NCI-H1048 (cell line): ENCODE measurements at regions not wholly inside any gene's neighbourhood (a gene's known extent, or its start where the extent isn't known, plus 50 kb on each side); places are given as distances from the start of the nearest gene placed in this dataset.

Experiments
- DNase-seq: peaks from one replicate; lab custom pipeline; 2025; lab: John Stamatoyannopoulos, UW

GRCh38 chr3:40858364-40859115 is 333.8 kb downstream of the ZNF621 start:
- DNase-seq = no peak

DNA sequence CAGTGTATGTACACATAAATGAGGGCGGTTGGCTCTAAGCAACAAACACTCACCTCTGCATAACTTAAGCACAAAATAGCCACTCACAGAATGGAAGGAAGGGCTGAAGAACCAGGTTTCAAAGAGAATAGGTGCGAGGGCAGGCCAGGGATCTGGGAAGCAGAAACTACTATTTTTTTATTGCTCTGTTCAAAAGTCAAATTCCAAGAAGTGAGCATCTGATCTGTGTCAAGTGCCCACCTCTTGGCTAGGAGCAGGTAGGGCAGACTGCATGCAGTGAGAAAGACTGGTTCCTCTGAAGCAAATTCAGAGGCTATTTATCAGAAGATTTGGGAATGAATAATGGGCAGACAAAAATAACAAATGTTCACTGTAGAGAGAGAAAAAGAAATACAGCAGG is 336.4 kb upstream of the CTNNB1 start:
- DNase-seq = no peak

- no peak for DNase-seq
These were observed 335.0 kb upstream of the CTNNB1 start for GRCh38 chr3:40864146-40864782.

DNA sequence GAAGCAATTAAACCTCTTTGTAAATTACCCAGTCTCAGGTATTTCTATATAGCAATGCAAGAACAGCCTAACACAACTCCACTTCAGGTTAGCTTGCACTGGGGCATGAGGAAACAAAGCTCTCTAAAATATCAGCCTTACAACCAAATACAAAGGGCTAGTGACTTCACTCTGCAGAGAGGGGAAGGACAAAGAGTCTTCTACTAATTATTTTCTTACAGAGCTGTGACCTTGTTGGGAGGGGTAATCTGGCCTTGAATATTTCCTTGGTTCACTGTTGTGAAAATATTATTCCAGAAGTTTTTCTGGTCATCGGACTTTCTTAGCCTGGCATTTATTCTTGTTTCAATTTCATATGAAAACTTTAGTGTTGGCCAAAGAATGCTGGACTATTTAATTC is 334.4 kb upstream of the CTNNB1 start:
- no peak for DNase-seq

GRCh38 chr3:40867797-40868196 is 331.5 kb upstream of the CTNNB1 start:
- DNase-seq = no peak

GRCh38 chr3:40869013-40869412 is 330.3 kb upstream of the CTNNB1 start:
- DNase-seq = no peak

DNA sequence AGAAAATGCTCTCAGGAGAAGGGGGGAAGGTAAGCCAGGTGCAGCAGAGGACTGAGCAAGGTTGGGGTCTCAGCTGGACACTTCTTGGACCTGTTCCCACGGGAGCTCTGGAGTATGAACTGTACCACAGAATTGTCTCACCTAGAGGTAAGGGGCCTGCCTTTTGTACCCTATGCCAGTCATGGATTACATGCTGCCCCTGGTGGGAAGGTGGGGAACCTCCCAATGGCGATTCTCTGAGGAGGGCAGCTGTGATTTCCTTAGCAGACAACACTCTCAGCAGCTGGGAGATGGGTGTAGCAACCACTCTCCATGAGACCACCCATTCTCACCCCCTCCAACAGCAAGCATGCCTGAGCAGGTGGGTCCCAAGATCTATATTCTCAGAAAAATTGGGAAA is 329.4 kb upstream of the CTNNB1 start:
- DNase-seq = no peak

DNA sequence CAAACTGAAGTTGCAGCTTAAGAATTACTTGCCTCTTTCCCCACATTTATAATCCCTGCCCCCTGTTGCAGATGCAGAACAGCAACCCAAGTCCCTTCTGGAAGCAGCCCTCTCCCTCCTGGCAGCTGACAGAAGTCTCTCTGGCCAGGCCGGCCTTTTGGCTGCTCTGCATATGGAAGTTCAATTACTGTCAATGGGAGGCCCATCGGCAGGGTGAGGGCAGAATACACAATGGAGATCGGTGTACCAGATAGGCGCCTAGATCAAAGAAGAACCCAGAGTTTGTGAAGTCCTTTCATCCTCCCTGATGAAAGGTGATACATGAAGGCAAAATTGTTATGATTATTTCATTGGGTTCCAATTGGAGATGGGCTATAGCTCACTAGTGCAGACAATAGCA is 327.9 kb upstream of the CTNNB1 start:
- no peak for DNase-seq

GRCh38 chr3:40872258-40872920 is 326.9 kb upstream of the CTNNB1 start:
- DNase-seq = no peak

- no peak for DNase-seq
These were observed 325.8 kb upstream of the CTNNB1 start for GRCh38 chr3:40873476-40873875.

GRCh38 chr3:40873934-40874699 is 325.2 kb upstream of the CTNNB1 start:
- no peak for DNase-seq

DNA sequence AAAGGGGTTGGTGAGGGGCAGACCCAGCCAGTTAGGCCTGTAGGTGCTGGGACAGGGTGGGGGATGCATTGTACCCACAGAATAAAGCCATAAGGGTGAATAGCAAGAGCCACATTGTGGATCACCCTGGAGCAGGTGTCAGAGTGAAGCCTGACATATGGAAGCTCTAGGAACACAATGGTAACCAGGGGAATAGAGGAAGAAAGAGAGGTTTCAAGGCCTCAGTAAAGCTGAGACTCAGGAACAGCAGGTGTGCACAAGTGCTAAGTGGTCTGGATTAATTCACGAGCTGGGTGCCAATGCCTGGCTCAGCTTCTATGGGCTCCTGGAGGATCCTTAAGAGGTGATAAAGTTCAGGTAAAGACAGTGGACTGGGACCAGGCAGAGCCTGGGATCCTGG is 323.7 kb upstream of the CTNNB1 start:
- DNase-seq = no peak

GRCh38 chr3:40876009-40876408 is 323.3 kb upstream of the CTNNB1 start:
- DNase-seq = no peak

DNA sequence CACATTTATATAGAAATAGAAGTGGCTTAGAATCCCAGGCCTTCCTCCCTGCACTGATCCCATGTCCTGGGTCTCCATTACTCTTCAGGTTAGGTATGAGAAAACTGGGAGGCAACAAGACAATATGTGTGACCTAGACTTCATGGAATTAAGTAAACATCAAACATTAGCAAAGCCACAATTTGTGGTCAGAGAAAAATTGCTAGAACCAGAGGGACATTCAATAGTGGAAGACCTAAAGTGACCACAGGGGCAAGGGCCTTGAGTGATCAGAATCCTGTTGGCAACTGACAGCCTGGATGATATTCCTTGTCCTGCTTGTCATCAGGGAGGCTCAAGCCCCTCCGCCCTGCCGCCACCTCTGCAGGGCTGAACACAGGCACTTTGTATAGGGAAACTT is 322.8 kb upstream of the CTNNB1 start:
- no peak for DNase-seq

DNA sequence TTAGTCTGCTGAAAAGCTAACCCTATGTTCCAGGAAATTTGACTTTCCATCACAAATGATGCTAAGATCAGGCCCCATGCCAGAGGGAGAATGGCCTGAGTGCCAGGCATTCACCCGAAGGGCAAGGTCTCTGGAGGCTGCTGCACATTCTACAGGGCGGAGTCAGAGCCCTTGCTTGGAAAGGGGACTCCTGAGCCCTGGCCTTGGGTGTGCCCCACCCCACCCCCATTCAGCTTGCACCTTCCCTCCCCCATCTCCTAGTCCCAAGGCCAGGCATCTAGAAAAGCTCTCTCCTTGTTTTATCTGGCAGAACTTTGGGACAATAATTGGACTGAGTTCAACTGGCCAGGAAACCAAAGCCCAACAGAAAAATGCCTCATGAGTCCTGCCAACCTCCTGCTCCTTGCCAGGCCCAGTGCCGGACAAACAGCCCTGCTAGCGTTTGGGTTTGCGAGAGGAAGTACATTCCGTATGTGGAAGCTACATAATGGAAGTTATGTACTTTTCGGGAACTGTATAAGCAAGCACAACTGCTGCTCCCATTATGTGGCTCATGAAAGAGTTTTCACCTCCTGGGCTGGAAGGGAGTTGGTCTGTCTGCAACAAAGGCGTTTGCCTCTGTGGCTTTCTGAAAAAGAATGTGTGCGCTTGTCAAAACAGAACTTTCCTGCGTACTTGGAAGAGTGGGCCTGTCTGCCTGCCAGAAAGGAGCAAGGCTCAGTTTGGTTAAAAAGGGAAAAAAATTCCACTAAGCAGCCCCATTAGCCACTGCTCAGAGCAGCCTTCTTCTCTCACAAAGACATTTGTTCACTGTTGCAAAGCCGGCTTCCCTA is 321.5 kb upstream of the CTNNB1 start:
- no peak for DNase-seq

GRCh38 chr3:40878464-40878905 is 320.8 kb upstream of the CTNNB1 start:
- no peak for DNase-seq

GRCh38 chr3:40885430-40885829 is 313.9 kb upstream of the CTNNB1 start:
- DNase-seq = no peak

DNA sequence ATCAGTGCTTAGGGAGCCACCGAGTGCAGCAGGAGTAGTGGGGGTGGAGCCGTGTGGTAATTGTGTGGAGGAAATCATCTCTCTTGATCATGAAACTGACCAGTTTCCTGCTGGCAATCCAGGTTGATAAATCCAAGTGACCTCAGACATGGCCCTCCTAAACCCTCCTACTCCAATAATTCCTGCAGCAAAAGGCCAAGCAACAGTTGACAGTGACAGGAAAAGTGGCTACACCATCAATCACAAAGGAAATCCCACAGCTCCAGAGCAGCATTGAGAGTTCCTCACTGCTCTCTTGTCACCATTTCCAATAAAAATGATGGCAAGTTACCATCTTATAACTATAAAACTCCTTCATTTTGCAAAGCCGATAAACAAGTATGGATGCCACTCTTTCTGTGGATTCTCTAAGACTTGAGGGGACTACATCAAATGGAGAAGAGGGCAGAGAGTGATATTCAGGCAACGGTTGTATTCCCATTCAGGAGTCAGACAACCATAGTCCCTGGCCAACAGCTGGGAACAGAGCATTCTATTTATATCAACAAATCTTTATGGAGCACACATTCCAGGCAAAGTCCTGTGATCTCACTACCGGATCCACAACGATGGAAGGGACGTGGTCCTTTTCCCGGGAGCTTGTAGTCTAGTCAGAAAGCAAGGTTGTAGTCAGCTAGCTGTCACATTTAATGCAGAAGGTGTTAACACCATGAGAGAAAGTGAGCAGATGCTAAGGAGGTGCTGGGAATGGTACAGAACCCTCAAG is 312.5 kb upstream of the CTNNB1 start:
- DNase-seq = no peak

- no peak for DNase-seq
These were observed 308.1 kb upstream of the CTNNB1 start for GRCh38 chr3:40891186-40891585.

GRCh38 chr3:40895109-40895508 is 304.2 kb upstream of the CTNNB1 start:
- no peak for DNase-seq

- no peak for DNase-seq
These were observed 300.0 kb upstream of the CTNNB1 start for GRCh38 chr3:40899286-40899712.
